ENCODE measurements at regions not wholly inside any gene's neighbourhood (a gene's known extent, or its start where the extent isn't known, plus 50 kb on each side); places are given as distances from the start of the nearest gene placed in this dataset.

GRCh38 chr6:139494376-139494990, 120.0 kb upstream of the CITED2 start:
- no peak overlapping the region for H3K4me3 ChIP-seq (ENCODE audit: low read depth, low read length, poor library complexity, severe bottlenecking)
- no peaks in the 10 kb centered on the region for H3K4me1 ChIP-seq (ENCODE audit: insufficient read depth, low read length, poor library complexity, severe bottlenecking)
- no peak overlapping the region for H3K27ac ChIP-seq (ENCODE audit: low read depth, low read length, poor library complexity, severe bottlenecking)
- no TSS peak for BruUV-seq (replicated peaks)
- H3K27me3 ChIP-seq (replicated peaks; ENCODE audit: insufficient read depth, low read depth, low read length, poor library complexity): no peaks in the 10 kb centered on the region
- ChIA-PET CTCF (no interaction called here), POLR2A (ENCODE audit: low non-redundant PET) (no interaction called here)
- no peaks in the 10 kb centered on the region for H3K36me3 ChIP-seq (ENCODE audit: insufficient read depth, low read length, poor library complexity, severe bottlenecking)
- no peaks in the 10 kb centered on the region for H3K9me3 ChIP-seq (ENCODE audit: low read depth, low read length, poor library complexity, severe bottlenecking)
- no peak for DNase-seq (ENCODE audit: low spot score)
- TF ChIP-seq CTCF (conservative IDR thresholded peaks at IDR 0.05; ENCODE audit: low read depth, low read length): no peak
- no peak for TF ChIP-seq EZH2 (IDR thresholded peaks at IDR 0.05; ENCODE audit: borderline replicate concordance, low read depth, low read length, poor library complexity, severe bottlenecking)
- intact Hi-C loops (cut with micrococcal nuclease; ENCODE audit: unreplicated experiment): no loop called here

DNA sequence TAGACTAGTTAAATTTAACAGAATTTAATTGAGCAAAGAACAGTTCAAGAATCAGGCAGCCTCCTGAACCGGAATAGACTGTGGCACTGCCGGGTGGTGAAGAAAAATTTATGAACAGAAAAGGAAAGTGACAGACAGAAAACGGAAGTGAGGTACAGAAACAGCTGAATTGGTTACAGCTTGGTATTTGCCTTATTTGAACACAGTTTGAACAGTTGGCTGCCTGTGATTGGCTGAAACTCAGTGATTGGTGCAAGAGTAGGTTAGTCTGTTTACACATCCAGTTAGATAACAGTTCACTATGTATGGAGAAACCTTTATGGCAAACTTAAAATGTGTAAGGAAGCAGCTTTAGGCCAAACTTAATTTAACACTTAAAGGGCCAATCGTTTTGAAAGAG, 116.0 kb upstream of the CITED2 start:
- no peak for TF ChIP-seq EZH2 (IDR thresholded peaks at IDR 0.05; ENCODE audit: borderline replicate concordance, low read depth, low read length, poor library complexity, severe bottlenecking)
- H3K9me3 ChIP-seq (ENCODE audit: low read depth, low read length, poor library complexity, severe bottlenecking): no peaks in the 10 kb centered on the region
- H3K27ac ChIP-seq (ENCODE audit: low read depth, low read length, poor library complexity, severe bottlenecking): no peak overlapping the region
- no peaks in the 10 kb centered on the region for H3K27me3 ChIP-seq (replicated peaks; ENCODE audit: insufficient read depth, low read depth, low read length, poor library complexity)
- POLR2A ChIA-PET (ENCODE audit: low non-redundant PET): no interaction called here
- BruUV-seq (replicated peaks): no TSS peak
- no peaks in the 10 kb centered on the region for H3K36me3 ChIP-seq (ENCODE audit: insufficient read depth, low read length, poor library complexity, severe bottlenecking)
- no peaks in the 10 kb centered on the region for H3K4me1 ChIP-seq (ENCODE audit: insufficient read depth, low read length, poor library complexity, severe bottlenecking)
- no peak overlapping the region for H3K4me3 ChIP-seq (ENCODE audit: low read depth, low read length, poor library complexity, severe bottlenecking)
- CTCF ChIA-PET: no interaction called here
- intact Hi-C loops (cut with micrococcal nuclease; ENCODE audit: unreplicated experiment): no loop called here
- DNase-seq (ENCODE audit: low spot score): no peak

GRCh38 chr6:139486476-139486799, 112.0 kb upstream of the CITED2 start:
- intact Hi-C loops (cut with micrococcal nuclease; ENCODE audit: unreplicated experiment): no loop called here
- no peak for TF ChIP-seq CTCF (conservative IDR thresholded peaks at IDR 0.05; ENCODE audit: low read depth, low read length)
- no peak for TF ChIP-seq EZH2 (IDR thresholded peaks at IDR 0.05; ENCODE audit: borderline replicate concordance, low read depth, low read length, poor library complexity, severe bottlenecking)
- Histone ChIP-seq H3K27me3 (replicated peaks; ENCODE audit: insufficient read depth, low read depth, low read length, poor library complexity) (no peaks in the 10 kb centered on the region), H3K4me1 (ENCODE audit: insufficient read depth, low read length, poor library complexity, severe bottlenecking) (peaks cover 11% of the 10 kb centered on the region), H3K36me3 (ENCODE audit: insufficient read depth, low read length, poor library complexity, severe bottlenecking) (no peaks in the 10 kb centered on the region), H3K9me3 (ENCODE audit: low read depth, low read length, poor library complexity, severe bottlenecking) (no peaks in the 10 kb centered on the region), H3K4me3 (ENCODE audit: low read depth, low read length, poor library complexity, severe bottlenecking) (no peak overlapping the region), H3K27ac (ENCODE audit: low read depth, low read length, poor library complexity, severe bottlenecking) (no peak overlapping the region)
- no TSS peak for BruUV-seq (replicated peaks)
- ChIA-PET CTCF (no interaction called here), POLR2A (ENCODE audit: low non-redundant PET) (no interaction called here)
- no peak for DNase-seq (ENCODE audit: low spot score)

DNA sequence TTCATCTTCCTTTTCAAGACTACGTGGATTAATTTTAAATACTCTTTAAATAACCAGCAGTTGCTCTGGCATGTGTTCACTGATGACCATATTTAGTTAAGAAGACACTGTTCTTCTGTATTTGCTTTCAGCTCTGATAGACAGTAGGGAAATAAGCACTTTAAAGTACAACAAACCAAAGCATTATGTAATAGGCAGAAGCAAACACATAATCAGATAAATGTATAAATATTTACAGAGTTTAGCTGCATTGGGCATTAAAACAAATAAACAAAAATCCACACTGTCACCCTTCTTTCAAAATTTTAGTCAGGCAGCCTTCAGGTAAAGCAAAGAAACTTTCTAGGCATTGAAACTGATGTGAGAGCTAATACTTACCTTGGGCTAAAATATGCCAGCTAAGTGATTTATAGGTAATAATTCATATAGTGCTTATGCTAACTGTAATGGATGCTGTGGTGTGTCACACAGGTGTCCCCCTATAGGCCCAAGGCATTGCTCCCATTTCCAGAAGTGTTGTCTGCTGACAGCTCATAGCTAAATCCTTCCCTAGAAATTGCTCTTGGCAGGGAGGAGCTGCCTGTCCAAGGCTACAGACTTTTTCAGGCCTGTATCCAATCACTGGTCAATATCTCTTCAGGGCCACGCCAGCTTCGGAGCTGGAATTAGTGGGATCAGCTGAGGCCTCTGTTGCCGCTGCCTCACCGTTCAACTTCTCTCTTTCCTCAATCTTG, 111.5 kb upstream of the CITED2 start:
- no TSS peak for BruUV-seq (replicated peaks)
- TF ChIP-seq EZH2 (IDR thresholded peaks at IDR 0.05; ENCODE audit: borderline replicate concordance, low read depth, low read length, poor library complexity, severe bottlenecking) (no peak), CTCF (conservative IDR thresholded peaks at IDR 0.05; ENCODE audit: low read depth, low read length) (no peak)
- Histone ChIP-seq H3K9me3 (ENCODE audit: low read depth, low read length, poor library complexity, severe bottlenecking) (no peaks in the 10 kb centered on the region), H3K4me3 (ENCODE audit: low read depth, low read length, poor library complexity, severe bottlenecking) (no peak overlapping the region), H3K27ac (ENCODE audit: low read depth, low read length, poor library complexity, severe bottlenecking) (no peak overlapping the region), H3K4me1 (ENCODE audit: insufficient read depth, low read length, poor library complexity, severe bottlenecking) (peaks cover 11% of the 10 kb centered on the region), H3K36me3 (ENCODE audit: insufficient read depth, low read length, poor library complexity, severe bottlenecking) (no peaks in the 10 kb centered on the region), H3K27me3 (replicated peaks; ENCODE audit: insufficient read depth, low read depth, low read length, poor library complexity) (no peaks in the 10 kb centered on the region)
- POLR2A ChIA-PET (ENCODE audit: low non-redundant PET): no interaction called here
- CTCF ChIA-PET: no interaction called here
- DNase-seq (ENCODE audit: low spot score): no peak
- intact Hi-C loops (cut with micrococcal nuclease; ENCODE audit: unreplicated experiment): no loop called here

All from A673 (cell line).